ENCODE measurements at regions not wholly inside any gene's neighbourhood (a gene's known extent, or its start where the extent isn't known, plus 50 kb on each side); places are given as distances from the start of the nearest gene placed in this dataset.
"Not testable (repeated sequence)": the region's sequence is repeated elsewhere in the genome, so short reads cannot be mapped to it uniquely, and the experiment has no call there.

GRCh38 chr6:115753446-115753845 is 307.2 kb downstream of the FRK start:
- TF ChIP-seq, protein P1, sequence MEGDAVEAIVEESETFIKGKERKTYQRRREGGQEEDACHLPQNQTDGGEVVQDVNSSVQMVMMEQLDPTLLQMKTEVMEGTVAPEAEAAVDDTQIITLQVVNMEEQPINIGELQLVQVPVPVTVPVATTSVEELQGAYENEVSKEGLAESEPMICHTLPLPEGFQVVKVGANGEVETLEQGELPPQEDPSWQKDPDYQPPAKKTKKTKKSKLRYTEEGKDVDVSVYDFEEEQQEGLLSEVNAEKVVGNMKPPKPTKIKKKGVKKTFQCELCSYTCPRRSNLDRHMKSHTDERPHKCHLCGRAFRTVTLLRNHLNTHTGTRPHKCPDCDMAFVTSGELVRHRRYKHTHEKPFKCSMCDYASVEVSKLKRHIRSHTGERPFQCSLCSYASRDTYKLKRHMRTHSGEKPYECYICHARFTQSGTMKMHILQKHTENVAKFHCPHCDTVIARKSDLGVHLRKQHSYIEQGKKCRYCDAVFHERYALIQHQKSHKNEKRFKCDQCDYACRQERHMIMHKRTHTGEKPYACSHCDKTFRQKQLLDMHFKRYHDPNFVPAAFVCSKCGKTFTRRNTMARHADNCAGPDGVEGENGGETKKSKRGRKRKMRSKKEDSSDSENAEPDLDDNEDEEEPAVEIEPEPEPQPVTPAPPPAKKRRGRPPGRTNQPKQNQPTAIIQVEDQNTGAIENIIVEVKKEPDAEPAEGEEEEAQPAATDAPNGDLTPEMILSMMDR (IDR thresholded peaks at IDR 0.05; ENCODE audit: unreplicated experiment), result no peak
- Mint-ChIP-seq H3K4me1 (ENCODE audit: unreplicated experiment) (no peaks in the 10 kb centered on the region), H3K27me3 (ENCODE audit: unreplicated experiment) (no peaks in the 10 kb centered on the region), H3K4me3 (ENCODE audit: unreplicated experiment) (no peak overlapping the region), H3K9me3 (ENCODE audit: unreplicated experiment) (no peaks in the 10 kb centered on the region), H3K36me3 (ENCODE audit: low read depth, unreplicated experiment) (no peaks in the 10 kb centered on the region), H3K27ac (ENCODE audit: unreplicated experiment) (no peak overlapping the region)
- no peak for DNase-seq (ENCODE audit: low spot score)

DNA sequence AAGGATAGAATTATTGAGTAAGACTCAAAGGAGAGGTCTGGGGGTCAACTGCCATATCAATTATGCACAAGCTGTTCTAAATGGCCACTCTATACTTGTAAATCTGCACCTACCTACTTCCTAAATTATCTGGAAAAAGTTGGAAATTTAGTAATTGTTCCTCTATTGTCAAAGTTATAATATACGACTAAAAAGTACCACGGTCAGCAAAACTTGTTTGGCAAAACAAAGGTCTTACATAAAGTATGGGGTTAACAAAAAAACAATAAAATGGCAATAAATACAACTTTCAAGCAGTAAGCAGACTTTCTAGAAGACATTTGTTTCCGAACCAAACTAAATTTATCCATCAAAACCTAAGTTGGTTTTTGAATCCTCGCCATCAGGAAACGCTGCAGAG is 309.7 kb downstream of the FRK start:
- H3K36me3 Mint-ChIP-seq (ENCODE audit: low read depth, unreplicated experiment), result no peaks in the 10 kb centered on the region
- H3K4me1 Mint-ChIP-seq (ENCODE audit: unreplicated experiment), result no peaks in the 10 kb centered on the region
- TF ChIP-seq, protein P1 (IDR thresholded peaks at IDR 0.05; ENCODE audit: unreplicated experiment), result no peak
- no peaks in the 10 kb centered on the region for H3K9me3 Mint-ChIP-seq (ENCODE audit: unreplicated experiment)
- no peak for DNase-seq (ENCODE audit: low spot score)
- no peak overlapping the region for H3K4me3 Mint-ChIP-seq (ENCODE audit: unreplicated experiment)
- H3K27ac Mint-ChIP-seq (ENCODE audit: unreplicated experiment), result no peak overlapping the region
- no peaks in the 10 kb centered on the region for H3K27me3 Mint-ChIP-seq (ENCODE audit: unreplicated experiment)

GRCh38 chr6:115750292-115750691 is 310.4 kb downstream of the FRK start:
- Mint-ChIP-seq H3K27me3 (ENCODE audit: unreplicated experiment) (no peaks in the 10 kb centered on the region), H3K9me3 (ENCODE audit: unreplicated experiment) (no peaks in the 10 kb centered on the region), H3K4me1 (ENCODE audit: unreplicated experiment) (no peaks in the 10 kb centered on the region), H3K4me3 (ENCODE audit: unreplicated experiment) (no peak overlapping the region), H3K27ac (ENCODE audit: unreplicated experiment) (no peak overlapping the region), H3K36me3 (ENCODE audit: low read depth, unreplicated experiment) (no peaks in the 10 kb centered on the region)
- DNase-seq (ENCODE audit: low spot score), result no peak
- TF ChIP-seq, protein P1 (IDR thresholded peaks at IDR 0.05; ENCODE audit: unreplicated experiment), result no peak

DNA sequence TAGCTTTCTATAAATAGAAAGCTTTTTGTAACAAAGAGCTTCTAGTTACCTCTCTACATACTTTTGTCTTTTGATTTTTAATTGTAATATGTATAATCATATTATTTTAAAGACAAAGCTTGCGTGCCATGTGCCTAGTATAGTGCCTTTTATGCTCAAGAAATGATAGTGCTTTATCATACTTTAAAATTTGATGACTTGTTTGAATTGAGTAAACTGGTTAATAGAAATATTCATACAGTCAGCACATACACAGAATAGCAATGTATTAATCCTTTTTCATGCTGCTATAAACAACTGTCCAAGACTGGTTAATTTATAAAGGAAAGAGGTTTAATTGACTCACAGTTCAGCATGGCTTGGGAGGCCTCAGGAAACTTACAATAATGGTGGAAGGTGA is 313.0 kb downstream of the FRK start:
- no peaks in the 10 kb centered on the region for H3K36me3 Mint-ChIP-seq (ENCODE audit: low read depth, unreplicated experiment)
- H3K4me1 Mint-ChIP-seq (ENCODE audit: unreplicated experiment), result no peaks in the 10 kb centered on the region

DNA sequence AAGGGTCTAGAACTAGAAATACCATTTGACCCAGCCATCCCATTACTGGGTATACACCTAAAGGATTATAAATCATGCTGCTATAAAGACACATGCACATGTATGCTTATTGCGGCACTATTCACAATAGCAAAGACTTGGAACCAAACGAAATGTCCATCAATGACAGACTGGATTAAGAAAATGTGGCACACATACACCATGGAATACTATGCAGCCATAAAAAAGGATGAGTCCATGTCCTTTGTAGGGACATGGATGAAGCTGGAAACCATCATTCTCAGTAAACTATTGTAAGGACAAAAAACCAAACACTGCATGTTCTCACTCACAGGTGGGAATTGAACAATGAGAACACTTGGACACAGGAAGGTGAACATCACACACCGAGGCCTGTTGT is 314.1 kb downstream of the FRK start:
- H3K4me1 Mint-ChIP-seq (ENCODE audit: unreplicated experiment), result not testable (repeated sequence)

More for the DNA sequence above, 313.0 kb downstream of the FRK start:
- DNase-seq (ENCODE audit: low spot score), result no peak
- H3K27me3 Mint-ChIP-seq (ENCODE audit: unreplicated experiment), result no peaks in the 10 kb centered on the region
- no peaks in the 10 kb centered on the region for H3K9me3 Mint-ChIP-seq (ENCODE audit: unreplicated experiment)
- TF ChIP-seq, protein P1 (IDR thresholded peaks at IDR 0.05; ENCODE audit: unreplicated experiment), result no peak
- no peak overlapping the region for H3K27ac Mint-ChIP-seq (ENCODE audit: unreplicated experiment)
- H3K4me3 Mint-ChIP-seq (ENCODE audit: unreplicated experiment), result no peak overlapping the region

DNA sequence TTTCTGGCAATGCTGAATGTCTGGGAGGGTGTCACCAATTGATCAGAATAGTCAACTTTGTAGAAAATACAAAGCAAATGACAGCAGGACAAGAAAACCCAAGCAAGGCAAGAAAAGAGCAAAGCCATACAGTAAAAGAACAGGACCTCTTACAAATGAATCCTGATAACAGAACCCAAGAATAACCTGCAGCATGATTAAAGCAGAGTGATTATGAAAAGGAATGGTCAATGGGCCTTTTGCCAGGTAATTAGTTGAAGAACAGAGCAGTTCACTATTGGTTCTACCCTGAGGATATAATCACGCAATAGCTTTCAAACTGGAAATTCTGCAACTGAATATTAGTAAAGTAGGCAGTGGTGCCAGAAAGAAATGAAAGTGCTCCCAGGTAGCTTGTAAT is 319.8 kb downstream of the FRK start:
- H3K27ac Mint-ChIP-seq (ENCODE audit: unreplicated experiment), result no peak overlapping the region
- TF ChIP-seq, protein P1 (IDR thresholded peaks at IDR 0.05; ENCODE audit: unreplicated experiment), result no peak
- no peaks in the 10 kb centered on the region for H3K4me1 Mint-ChIP-seq (ENCODE audit: unreplicated experiment)
- DNase-seq (ENCODE audit: low spot score), result no peak
- H3K4me3 Mint-ChIP-seq (ENCODE audit: unreplicated experiment), result no peak overlapping the region
- H3K36me3 Mint-ChIP-seq (ENCODE audit: low read depth, unreplicated experiment), result peaks cover 7% of the 10 kb centered on the region
- H3K27me3 Mint-ChIP-seq (ENCODE audit: unreplicated experiment), result no peaks in the 10 kb centered on the region
- no peaks in the 10 kb centered on the region for H3K9me3 Mint-ChIP-seq (ENCODE audit: unreplicated experiment)

More for the DNA sequence above, 314.1 kb downstream of the FRK start:
- H3K27me3 Mint-ChIP-seq (ENCODE audit: unreplicated experiment); DNase-seq (ENCODE audit: low spot score); H3K9me3 Mint-ChIP-seq (ENCODE audit: unreplicated experiment); H3K4me3 Mint-ChIP-seq (ENCODE audit: unreplicated experiment); H3K36me3 Mint-ChIP-seq (ENCODE audit: low read depth, unreplicated experiment); H3K27ac Mint-ChIP-seq (ENCODE audit: unreplicated experiment): not testable (repeated sequence)

Measured in endothelial cell (in vitro differentiated cells).